Tibial artery (tissue), 4 donors: ENCODE measurements at regions not wholly inside any gene's neighbourhood (a gene's known extent, or its start where the extent isn't known, plus 50 kb on each side); places are given as distances from the start of the nearest gene placed in this dataset.
A peak's percentile ranks its signal among the peaks of the same experiment; 100 is the strongest.

Source experiments
- DNase-seq, 2 donors: peaks; one replicate each; pipeline ENCODE4 v3.0.0-alpha.2; 2019
- H3K27ac ChIP-seq, 2 donors: fragments of 200-600 bp; sonication (generic) in 1 of 2; 1 replicate in 1 of 2; 2 replicates in 1 of 2; pipeline ENCODE4 v1.5.1; 2018 to 2019; ENCODE audit warnings: mild to moderate bottlenecking in 1 of 2
- H3K27me3 ChIP-seq, 2 donors: fragments of 200-600 bp; sonication (generic) in 1 of 2; one replicate each; pipeline versions ENCODE4 v1.5.1 to v1.6.0; 2016 to 2019
- H3K36me3 ChIP-seq, 3 donors: fragments of 200-600 bp; sonication (generic) in 2 of 3; one replicate each; pipeline ENCODE4 v1.5.1; 2016 to 2019; ENCODE audit warnings: mild to moderate bottlenecking in 2 of 3
- H3K4me1 ChIP-seq, 4 donors: fragments of 200-600 bp; sonication (generic) in 2 of 4; 1 replicate in 3 of 4; 2 replicates in 1 of 4; pipeline ENCODE4 v1.5.1; 2016 to 2019
- H3K4me3 ChIP-seq, 2 donors: fragments of 200-600 bp; sonication (generic) in 1 of 2; 1 replicate in 1 of 2; 2 replicates in 1 of 2; pipeline ENCODE4 v1.5.1; 2018 to 2019; ENCODE audit warnings: mild to moderate bottlenecking in 2 of 2
- H3K9me3 ChIP-seq, 3 donors: fragments of 200-600 bp; sonication (generic) in 1 of 3; one replicate each; pipeline ENCODE4 v1.5.1; 2016 to 2019
- intact Hi-C: fragments of 100-400 bp; cut with DNase I; formaldehyde crosslinking; loops from one replicate; pipeline ENCODE4 v1.15.0; 2023; ENCODE audit warnings: low total_unique reads
- TF ChIP-seq, protein P1 (sequence below), 2 experiments: fragments of 200-600 bp in 1 of 2; fragments of 450-650 bp in 1 of 2; IDR thresholded peaks; one replicate each; pipeline ENCODE4 v1.5.1; 2017 to 2019; ENCODE audit warnings: antibody characterized with exemption in 2 of 2, mild to moderate bottlenecking in 1 of 2, moderate library complexity in 1 of 2

DNA sequence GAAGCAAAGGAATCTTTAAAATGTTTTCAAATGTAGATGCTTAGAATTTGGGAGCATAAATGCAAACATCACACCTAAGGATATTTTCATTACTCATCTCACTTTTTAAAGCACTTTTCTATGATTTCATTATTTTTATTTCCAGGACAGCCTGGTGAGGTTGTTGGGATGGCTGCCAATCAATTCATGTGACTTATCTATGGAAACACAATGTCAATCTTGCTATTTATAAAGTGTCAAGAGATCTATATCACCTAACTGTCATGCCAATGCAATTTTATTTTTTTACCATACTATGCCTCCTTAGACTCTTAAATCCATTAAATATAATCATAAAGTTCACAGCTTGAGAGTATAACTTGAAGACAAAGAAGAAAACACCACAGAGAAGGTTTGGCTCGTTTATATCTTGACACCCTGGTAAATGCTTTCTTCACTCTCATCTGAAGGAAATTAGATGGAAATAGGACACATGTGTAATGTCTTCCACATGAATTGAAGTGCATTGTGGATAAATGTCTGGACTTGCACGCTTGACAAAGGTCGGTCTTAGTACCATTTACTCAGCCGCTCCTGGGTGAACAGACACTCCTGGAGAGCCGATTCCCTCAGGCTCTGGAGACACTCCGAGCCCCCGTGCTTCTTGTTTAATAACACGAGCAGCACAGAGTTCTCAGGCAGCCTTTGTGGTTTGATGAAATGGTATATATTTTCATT, 425.7 kb upstream of the FAT1 start:
- intact Hi-C loops: no loop called here
- Histone ChIP-seq H3K27me3 (no peaks in the 10 kb centered on the region), H3K27ac (no peak overlapping the region), H3K4me3 (no peak overlapping the region), H3K4me1 (no peaks in the 10 kb centered on the region), H3K36me3 (no peaks in the 10 kb centered on the region), H3K9me3 (no peaks in the 10 kb centered on the region)
- DNase-seq: no peak
- TF ChIP-seq, protein P1, sequence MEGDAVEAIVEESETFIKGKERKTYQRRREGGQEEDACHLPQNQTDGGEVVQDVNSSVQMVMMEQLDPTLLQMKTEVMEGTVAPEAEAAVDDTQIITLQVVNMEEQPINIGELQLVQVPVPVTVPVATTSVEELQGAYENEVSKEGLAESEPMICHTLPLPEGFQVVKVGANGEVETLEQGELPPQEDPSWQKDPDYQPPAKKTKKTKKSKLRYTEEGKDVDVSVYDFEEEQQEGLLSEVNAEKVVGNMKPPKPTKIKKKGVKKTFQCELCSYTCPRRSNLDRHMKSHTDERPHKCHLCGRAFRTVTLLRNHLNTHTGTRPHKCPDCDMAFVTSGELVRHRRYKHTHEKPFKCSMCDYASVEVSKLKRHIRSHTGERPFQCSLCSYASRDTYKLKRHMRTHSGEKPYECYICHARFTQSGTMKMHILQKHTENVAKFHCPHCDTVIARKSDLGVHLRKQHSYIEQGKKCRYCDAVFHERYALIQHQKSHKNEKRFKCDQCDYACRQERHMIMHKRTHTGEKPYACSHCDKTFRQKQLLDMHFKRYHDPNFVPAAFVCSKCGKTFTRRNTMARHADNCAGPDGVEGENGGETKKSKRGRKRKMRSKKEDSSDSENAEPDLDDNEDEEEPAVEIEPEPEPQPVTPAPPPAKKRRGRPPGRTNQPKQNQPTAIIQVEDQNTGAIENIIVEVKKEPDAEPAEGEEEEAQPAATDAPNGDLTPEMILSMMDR (IDR thresholded peaks at IDR 0.05): no peak

DNA sequence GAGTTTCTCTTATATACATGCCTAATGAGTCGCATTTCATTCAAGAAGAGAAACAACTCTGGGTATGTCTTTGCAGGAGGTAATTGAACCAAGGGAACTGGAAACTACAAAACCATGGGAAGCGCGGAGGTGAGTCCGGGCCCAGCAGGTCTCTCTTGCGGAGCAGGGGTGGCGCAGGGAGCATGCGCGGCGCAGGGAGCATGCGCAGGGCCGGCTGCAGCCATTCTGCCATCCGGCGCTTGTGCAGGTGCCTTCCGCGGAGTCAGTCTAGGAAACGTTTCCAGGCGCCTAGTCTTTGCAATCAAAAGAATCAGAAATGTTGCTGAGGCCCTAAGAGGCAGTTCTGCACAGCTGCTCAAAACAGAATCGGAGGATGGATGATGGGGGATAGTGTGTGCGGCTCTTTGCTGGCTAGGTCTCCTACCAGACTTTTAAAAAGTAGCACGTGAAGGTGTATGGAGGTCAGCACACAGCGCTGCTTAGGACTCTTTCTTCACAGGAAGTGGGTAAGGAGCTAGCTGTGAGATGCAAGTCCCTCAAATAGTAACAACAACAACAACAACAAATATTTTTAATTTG, 433.8 kb upstream of the FAT1 start:
- no peak for DNase-seq
- no peak overlapping the region for H3K27ac ChIP-seq
- no peaks in the 10 kb centered on the region for H3K9me3 ChIP-seq
- intact Hi-C loops: no loop called here
- no peak overlapping the region for H3K4me3 ChIP-seq
- TF ChIP-seq, protein P1 (IDR thresholded peaks at IDR 0.05): no peak
- H3K27me3 ChIP-seq: no peaks in the 10 kb centered on the region
- H3K36me3 ChIP-seq: no peaks in the 10 kb centered on the region
- H3K4me1 ChIP-seq: no peaks in the 10 kb centered on the region

DNA sequence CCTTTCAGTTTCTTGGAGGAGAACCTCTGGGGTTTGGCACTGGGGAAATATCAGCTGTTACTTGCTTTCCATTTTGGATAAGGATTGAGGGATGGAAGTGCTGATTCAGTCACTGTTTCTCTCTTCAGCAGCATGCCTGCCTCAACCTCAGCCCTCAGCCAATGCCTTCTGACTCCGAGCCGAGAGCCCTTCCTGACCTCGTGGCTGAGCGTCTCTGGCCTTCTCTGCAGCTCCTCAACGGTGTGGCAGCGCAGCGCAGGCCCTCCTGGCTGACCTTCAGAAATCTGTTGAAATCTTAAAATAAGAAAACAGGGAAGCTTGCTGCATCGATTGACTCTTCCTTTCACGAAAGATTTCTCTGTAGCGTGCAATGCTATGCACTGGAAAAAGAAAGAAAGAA, 434.3 kb upstream of the FAT1 start:
- peak; percentile 45 to 65 for DNase-seq
- Histone ChIP-seq H3K9me3 (no peaks in the 10 kb centered on the region), H3K36me3 (no peaks in the 10 kb centered on the region), H3K27ac (no peak overlapping the region), H3K4me1 (no peaks in the 10 kb centered on the region), H3K27me3 (no peaks in the 10 kb centered on the region), H3K4me3 (no peak overlapping the region)
- intact Hi-C loops: no loop called here
- TF ChIP-seq, protein P1 (IDR thresholded peaks at IDR 0.05): no peak

DNA sequence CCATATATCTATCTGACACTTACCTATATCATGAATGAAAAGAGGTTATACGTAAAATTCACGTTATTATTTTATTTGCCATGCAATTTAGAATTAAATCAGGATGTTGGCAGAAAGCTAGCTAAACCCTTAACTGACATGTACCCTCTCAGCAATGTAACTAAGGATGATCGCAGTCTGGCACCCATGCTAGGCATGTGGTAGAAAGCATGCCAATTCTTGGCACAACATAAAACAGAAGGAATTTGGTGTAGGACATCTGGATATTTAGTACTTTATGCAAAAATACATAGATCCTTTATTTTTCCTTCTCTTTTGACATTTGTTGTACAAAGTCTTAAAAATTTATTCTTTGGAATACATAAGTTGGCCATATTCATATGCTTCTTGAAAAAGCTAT, 436.8 kb upstream of the FAT1 start:
- no peaks in the 10 kb centered on the region for H3K4me1 ChIP-seq
- H3K36me3 ChIP-seq: no peaks in the 10 kb centered on the region
- intact Hi-C loops: no loop called here
- no peak for DNase-seq
- H3K27me3 ChIP-seq: no peaks in the 10 kb centered on the region
- H3K4me3 ChIP-seq: no peak overlapping the region
- no peak overlapping the region for H3K27ac ChIP-seq
- no peaks in the 10 kb centered on the region for H3K9me3 ChIP-seq
- TF ChIP-seq, protein P1 (IDR thresholded peaks at IDR 0.05): no peak

DNA sequence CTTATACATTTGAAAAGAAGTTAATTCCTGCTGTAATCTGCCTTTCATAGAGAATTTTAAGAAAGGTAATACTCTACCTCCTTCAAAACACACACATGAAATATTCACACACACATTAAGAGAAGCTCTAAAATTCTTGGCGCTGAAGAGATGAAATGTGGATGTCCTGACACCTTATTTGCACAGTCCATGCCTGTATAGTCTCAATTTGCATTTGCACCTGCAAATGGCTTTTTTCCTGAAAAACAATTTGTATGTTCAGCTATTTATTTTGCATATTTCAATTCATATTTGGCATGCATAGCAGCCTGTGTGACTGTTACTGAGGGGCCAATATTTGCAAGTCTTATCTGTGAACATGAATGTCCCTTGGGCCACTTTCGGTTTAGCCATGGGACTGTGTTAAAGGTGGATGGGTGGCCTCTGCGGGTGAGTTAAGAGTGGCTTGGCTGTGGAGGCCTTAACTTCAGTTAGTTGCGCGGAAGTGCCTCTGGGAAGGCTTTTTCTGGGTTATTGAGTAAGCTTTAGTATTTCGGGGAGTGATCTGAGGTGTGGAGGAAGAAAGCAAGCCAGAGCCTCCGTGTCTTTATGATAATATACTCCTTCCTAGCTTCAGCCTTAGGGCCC, 443.3 kb upstream of the FAT1 start:
- no peak overlapping the region for H3K27ac ChIP-seq
- H3K36me3 ChIP-seq: no peaks in the 10 kb centered on the region
- intact Hi-C loops: no loop called here
- no peak for DNase-seq
- TF ChIP-seq, protein P1 (IDR thresholded peaks at IDR 0.05): no peak
- no peak overlapping the region for H3K4me3 ChIP-seq
- no peaks in the 10 kb centered on the region for H3K4me1 ChIP-seq
- no peaks in the 10 kb centered on the region for H3K27me3 ChIP-seq
- H3K9me3 ChIP-seq: no peaks in the 10 kb centered on the region
